ENCODE measurements at regions not wholly inside any gene's neighbourhood (a gene's known extent, or its start where the extent isn't known, plus 50 kb on each side); places are given as distances from the start of the nearest gene placed in this dataset.

DNA sequence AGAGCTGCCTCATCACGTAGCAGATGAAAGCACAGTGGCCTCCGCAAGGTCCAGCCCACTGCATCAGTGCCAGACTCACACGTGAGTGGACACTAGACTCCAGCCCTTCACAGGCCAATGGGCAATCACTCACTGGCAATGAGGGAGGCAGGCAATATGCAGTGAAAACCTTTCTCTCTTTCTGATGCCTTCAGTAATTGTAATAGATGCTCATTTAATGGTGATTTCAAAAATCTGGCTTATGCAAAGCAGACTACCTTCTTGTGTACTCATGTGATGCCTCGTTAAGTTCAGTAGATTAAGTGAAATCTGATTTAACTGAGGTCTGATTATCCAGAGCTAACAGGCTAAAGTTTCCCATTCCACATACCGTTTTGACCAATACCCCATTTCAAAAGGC, 546.9 kb downstream of the MIAT start:
- H3K4me3 ChIP-seq (ENCODE audit: extremely low read depth in 1 of 4, insufficient read depth in 2 of 4, low read depth in 3 of 4, low read length in 4 of 4), result no peak overlapping the region
- no peak overlapping the region for H3K18ac ChIP-seq (ENCODE audit: extremely low read depth, low read length)
- FAIRE-seq, result no peak
- POLR2A ChIA-PET (ENCODE audit: partially characterized antibody), result no interaction called here
- no peak overlapping the region for H3K23ac ChIP-seq (ENCODE audit: insufficient read length)
- no peak overlapping the region; the same call in 1 of the 2 replicates for H2AK5ac ChIP-seq (ENCODE audit: low read depth, low read length)
- H3K27ac ChIP-seq (ENCODE audit: low read depth, low read length), result no peak overlapping the region
- H3K4me2 ChIP-seq (ENCODE audit: insufficient read depth in 1 of 2, low read depth in 2 of 2, low read length in 2 of 2), result no peak overlapping the region
- peak overlapping the region; percentile 27 for H2BK120ac ChIP-seq (replicated peaks; ENCODE audit: low read depth, low read length)
- CTCF ChIA-PET (ENCODE audit: partially characterized antibody), result no interaction called here
- no peak overlapping the region for H4K5ac ChIP-seq (ENCODE audit: insufficient read length, low read depth, low read length)
- no peak overlapping the region for H2BK5ac ChIP-seq (ENCODE audit: low read depth, low read length)
- no peaks in the 10 kb centered on the region for H3K79me2 ChIP-seq (ENCODE audit: control insufficient read depth in 1 of 2, insufficient read depth in 2 of 2, low read length in 2 of 2)
- no peak overlapping the region for H3K14ac ChIP-seq (ENCODE audit: insufficient read length)
- H3K27me3 ChIP-seq (replicated peaks in 1 of 4; ENCODE audit: control insufficient read depth in 3 of 4, extremely low read depth in 1 of 4, insufficient read depth in 3 of 4, low read length in 3 of 4), result peaks cover 0 to 2% (median 0%) of the 10 kb centered on the region in 4 experiments; a peak in 1 of 7 replicates
- no peak overlapping the region for H4K8ac ChIP-seq (ENCODE audit: extremely low read depth, insufficient read depth, low read length)
- peaks cover 1% of the 10 kb centered on the region; the same call in 1 of the 2 replicates for H3K23me2 ChIP-seq (ENCODE audit: low read depth, low read length)
- WGBS, 2 experiments (ENCODE audit: extremely low coverage in 1 of 2, insufficient coverage in 1 of 2, insufficient read length in 1 of 2, insufficient replicate concordance in 2 of 2, low coverage in 1 of 2, low lambda C conversion rate in 2 of 2, missing lambda C conversion rate in 1 of 2), result 96% methylated on average over 5 of the region's 5 CpGs; no CpG with 5 or more reads in 1 of the 2 experiments
- H3K4ac ChIP-seq (replicated peaks; ENCODE audit: insufficient read length, low read depth, low read length), result no peak overlapping the region
- TF ChIP-seq BCL11A (IDR thresholded peaks at IDR 0.05; ENCODE audit: low read depth in 2 of 2, low read length in 2 of 2), result no peak
- no peak for TF ChIP-seq RNF2 (IDR thresholded peaks at IDR 0.05; ENCODE audit: borderline replicate concordance, low read depth, low read length, missing control alignments, poor library complexity, severe bottlenecking)
- no peak for TF ChIP-seq TCF12 (IDR thresholded peaks at IDR 0.05; ENCODE audit: low read depth, low read length)
- no peak for TF ChIP-seq TAF7 (optimal IDR thresholded peaks at IDR 0.05; ENCODE audit: borderline replicate concordance, low read depth, low read length)
- TF ChIP-seq ASH2L (IDR thresholded peaks at IDR 0.05; ENCODE audit: low read length), result no peak
- no peak for TF ChIP-seq POLR2AphosphoS5 (IDR thresholded peaks at IDR 0.05; ENCODE audit: low read depth, low read length)
- no peak for TF ChIP-seq POLR2A (IDR thresholded peaks at IDR 0.05; ENCODE audit: control extremely low read depth in 1 of 2, low read depth in 2 of 2, low read length in 2 of 2)
- TF ChIP-seq JUN (IDR thresholded peaks at IDR 0.05; ENCODE audit: low read depth, low read length), result no peak
- TF ChIP-seq TBP (IDR thresholded peaks at IDR 0.05; ENCODE audit: low read depth, low read length), result no peak
- TF ChIP-seq RBBP5 (IDR thresholded peaks at IDR 0.05; ENCODE audit: borderline replicate concordance, low read depth, low read length), result no peak
- no peak for TF ChIP-seq RXRA (IDR thresholded peaks at IDR 0.05; ENCODE audit: insufficient read depth, low read depth, low read length)
- no peak overlapping the region for H2AFZ ChIP-seq (ENCODE audit: low read length)
- H2BK15ac ChIP-seq (ENCODE audit: low read length), result 0 out of 2 replicates have a peak overlapping the region, but pooled peaks have one; percentile 20
- no peaks in the 10 kb centered on the region for H3K36me3 ChIP-seq (ENCODE audit: control insufficient read depth in 2 of 4, insufficient read depth in 4 of 4, low read length in 3 of 4)
- H3K56ac ChIP-seq (replicated peaks; ENCODE audit: insufficient read length, low read depth, low read length), result no peak overlapping the region
- no peak overlapping the region for H2BK20ac ChIP-seq (ENCODE audit: low read length)
- no peaks in the 10 kb centered on the region for H3K9me3 ChIP-seq (ENCODE audit: insufficient read depth in 2 of 2, low read depth in 1 of 2, low read length in 1 of 2)
- DNase-seq (ENCODE audit: low read depth in 1 of 2, low spot score in 2 of 2), result no peak
- H4K20me1 ChIP-seq (replicated peaks in 1 of 2; ENCODE audit: control insufficient read depth in 1 of 2, insufficient read depth in 2 of 2, low read length in 2 of 2), result no peaks in the 10 kb centered on the region
- H3K79me1 ChIP-seq (ENCODE audit: low read depth, low read length), result no peaks in the 10 kb centered on the region
- no peak overlapping the region for H3K9ac ChIP-seq (replicated peaks in 1 of 4; ENCODE audit: extremely low read depth in 1 of 4, low read depth in 3 of 4, low read length in 3 of 4)
- peak overlapping the region; percentile 91; the same call in 1 of the 2 replicates for H2BK12ac ChIP-seq (ENCODE audit: low read depth, low read length)
- peaks cover 0 to 9% (median 7%) of the 10 kb centered on the region in 4 experiments; a peak in 6 of 7 replicates for H3K4me1 ChIP-seq (replicated peaks in 1 of 4; ENCODE audit: control insufficient read depth in 3 of 4, insufficient read depth in 4 of 4, low read length in 3 of 4)
- peak overlapping the region; percentile 23 for H4K91ac ChIP-seq (replicated peaks; ENCODE audit: insufficient read length, low read length)

All from H1 (cell line).